IMR-90 (cell line): ENCODE measurements at regions not wholly inside any gene's neighbourhood (a gene's known extent, or its start where the extent isn't known, plus 50 kb on each side); places are given as distances from the start of the nearest gene placed in this dataset.

Experiments
- BHLHE40 ChIP-seq: fragments of 150-350 bp; IDR thresholded peaks from 2 replicates; pipeline ENCODE4 v1.6.1; 2016; ENCODE audit warnings: mild to moderate bottlenecking, low read depth, low read length
- CTCF ChIP-seq: conservative IDR thresholded peaks from 2 replicates; pipeline ENCODE4 v1.5.1; 2012; ENCODE audit warnings: mild to moderate bottlenecking, low read depth, low read length, improper control_type of control experiment
- FOS ChIP-seq: fragments of 150-350 bp; IDR thresholded peaks from 2 replicates; pipeline ENCODE4 v1.6.1; 2016; ENCODE audit warnings: low read depth, low read length
- MAFK ChIP-seq: IDR thresholded peaks from 2 replicates; pipeline ENCODE4 v1.6.1; 2012; ENCODE audit warnings: low read depth, low read length, improper control_type of control experiment
- MXI1 ChIP-seq: IDR thresholded peaks from 2 replicates; pipeline ENCODE4 v1.6.1; 2012; ENCODE audit warnings: low read depth, mild to moderate bottlenecking, low read length, moderate library complexity, borderline replicate concordance
- POLR2A ChIP-seq: IDR thresholded peaks from 2 replicates; pipeline ENCODE4 v1.6.1; 2012; ENCODE audit warnings: mild to moderate bottlenecking, low read depth, low read length
- RAD21 ChIP-seq: IDR thresholded peaks from 2 replicates; pipeline ENCODE4 v1.6.1; 2012; ENCODE audit warnings: low read length, improper control_type of control experiment
- RCOR1 ChIP-seq: IDR thresholded peaks from 2 replicates; pipeline ENCODE4 v1.6.1; 2012; ENCODE audit warnings: mild to moderate bottlenecking, low read length, improper control_type of control experiment; ENCODE audit not compliant: insufficient replicate concordance
- USF2 ChIP-seq: fragments of 150-350 bp; IDR thresholded peaks from 2 replicates; pipeline ENCODE4 v1.6.1; 2017; ENCODE audit warnings: mild to moderate bottlenecking, antibody characterized with exemption, low read length, low read depth

- TF ChIP-seq POLR2A (no peak), CTCF (no peak), RAD21 (no peak), MAFK (no peak), RCOR1 (no peak), BHLHE40 (no peak), MXI1 (no peak), USF2 (no peak), FOS (no peak)
Measured at GRCh38 chr13:44072536-44072935, 192.8 kb downstream of the LACC1 start.
